OCI-LY3 (cell line): ENCODE measurements at regions not wholly inside any gene's neighbourhood (a gene's known extent, or its start where the extent isn't known, plus 50 kb on each side); places are given as distances from the start of the nearest gene placed in this dataset.

Experiments
- CTCF ChIP-seq: fragments of 200-600, 300-600 bp; sonication (generic); IDR thresholded peaks from 2 replicates; pipeline ENCODE4 v1.5.1; 2014; ENCODE audit warnings: antibody characterized with exemption, low read length, low read depth
- EZH2phosphoT487 ChIP-seq: fragments of 200-600 bp; shearing (Covaris generic); IDR thresholded peaks from 2 replicates; pipeline ENCODE4 v1.6.1; 2018; ENCODE audit warnings: antibody characterized with exemption, mixed run types, low read depth

DNA sequence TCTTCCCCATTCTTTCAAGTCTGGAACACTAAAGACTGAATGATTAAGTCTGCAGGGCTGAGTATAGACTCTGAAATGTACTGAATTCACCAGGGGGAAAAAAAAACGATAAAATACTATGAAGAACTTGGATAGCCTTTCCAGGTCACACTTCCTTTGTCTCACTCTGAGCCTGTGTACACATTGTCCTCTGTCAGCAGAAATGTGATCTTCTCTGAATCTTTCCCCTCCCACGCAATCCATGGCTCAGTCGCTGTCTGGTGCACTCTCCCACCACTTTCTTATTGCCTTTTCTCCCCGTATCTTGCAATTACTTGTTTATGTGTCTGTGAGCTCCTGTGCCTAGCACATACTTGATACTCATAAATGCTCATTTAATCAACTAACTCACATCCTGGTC, 212.6 kb upstream of the RSPO3 start:
- TF ChIP-seq CTCF = no peak
- no peak for TF ChIP-seq EZH2phosphoT487
